ENCODE measurements at regions not wholly inside any gene's neighbourhood (a gene's known extent, or its start where the extent isn't known, plus 50 kb on each side); places are given as distances from the start of the nearest gene placed in this dataset.

GRCh38 chr2:192315543-192315942 is 120.8 kb upstream of the TMEFF2 start:
- Histone ChIP-seq H3K27ac (no peak overlapping the region), H3K27me3 (no peaks in the 10 kb centered on the region), H3K4me1 (no peaks in the 10 kb centered on the region), H3K36me3 (no peaks in the 10 kb centered on the region), H3K9me3 (peaks cover 0 to 13% (median 2%) of the 10 kb centered on the region in 4 donors), H3K4me3 (no peak overlapping the region)
- DNase-seq = no peak
- 91 to 94% (median 94%) methylated on average over 3 of the region's 3 CpGs for WGBS, 5 donors
- TF ChIP-seq POLR2A (IDR thresholded peaks at IDR 0.05) (no peak), POLR2AphosphoS5 (IDR thresholded peaks at IDR 0.05) (no peak), CTCF (IDR thresholded peaks at IDR 0.05) (no peak), EP300 (IDR thresholded peaks at IDR 0.05) (no peak)
- intact Hi-C loops (cut with DNase I; ENCODE audit: low total_unique reads) = no loop called here

- H3K9me3 ChIP-seq = peaks cover 0 to 13% (median 2%) of the 10 kb centered on the region in 4 donors
- DNase-seq = no peak
- no peak overlapping the region for H3K27ac ChIP-seq
- no peaks in the 10 kb centered on the region for H3K4me1 ChIP-seq
- 86 to 94% (median 92%) methylated on average over 10 to 26 of the region's 26 CpGs for WGBS, 5 donors
- no peaks in the 10 kb centered on the region for H3K36me3 ChIP-seq
- intact Hi-C loops (cut with DNase I; ENCODE audit: low total_unique reads) = no loop called here
- TF ChIP-seq EP300 (IDR thresholded peaks at IDR 0.05) = no peak
- TF ChIP-seq CTCF (IDR thresholded peaks at IDR 0.05) = no peak
- TF ChIP-seq POLR2AphosphoS5 (IDR thresholded peaks at IDR 0.05) = no peak
- no peak for TF ChIP-seq POLR2A (IDR thresholded peaks at IDR 0.05)
- no peaks in the 10 kb centered on the region for H3K27me3 ChIP-seq
- H3K4me3 ChIP-seq = no peak overlapping the region
These were observed 120.2 kb upstream of the TMEFF2 start for GRCh38 chr2:192314800-192315481.

GRCh38 chr2:192313773-192314172 is 119.0 kb upstream of the TMEFF2 start:
- no peak for TF ChIP-seq POLR2A (IDR thresholded peaks at IDR 0.05)
- Histone ChIP-seq H3K4me3 (no peak overlapping the region), H3K36me3 (no peaks in the 10 kb centered on the region), H3K27ac (no peak overlapping the region), H3K9me3 (peaks cover 0 to 13% (median 2%) of the 10 kb centered on the region in 4 donors), H3K27me3 (no peaks in the 10 kb centered on the region), H3K4me1 (no peaks in the 10 kb centered on the region)
- 80 to 94% (median 94%) methylated on average over 6 to 8 of the region's 8 CpGs for WGBS, 5 donors
- intact Hi-C loops (cut with DNase I; ENCODE audit: low total_unique reads) = no loop called here
- no peak for DNase-seq

GRCh38 chr2:192311701-192312460 is 117.1 kb upstream of the TMEFF2 start:
- no peak for DNase-seq
- WGBS, 5 donors = 87 to 93% (median 90%) methylated on average over 2 of the region's 2 CpGs
- intact Hi-C loops (cut with DNase I; ENCODE audit: low total_unique reads) = no loop called here
- Histone ChIP-seq H3K36me3 (no peaks in the 10 kb centered on the region), H3K4me1 (no peaks in the 10 kb centered on the region), H3K27me3 (no peaks in the 10 kb centered on the region), H3K4me3 (no peak overlapping the region), H3K9me3 (peaks cover 0 to 13% (median 2%) of the 10 kb centered on the region in 4 donors), H3K27ac (no peak overlapping the region)
- TF ChIP-seq POLR2AphosphoS5 (IDR thresholded peaks at IDR 0.05) (no peak), EP300 (IDR thresholded peaks at IDR 0.05) (no peak), POLR2A (IDR thresholded peaks at IDR 0.05) (no peak), CTCF (IDR thresholded peaks at IDR 0.05) (no peak)

- TF ChIP-seq POLR2AphosphoS5 (IDR thresholded peaks at IDR 0.05) (no peak), POLR2A (IDR thresholded peaks at IDR 0.05) (no peak), CTCF (IDR thresholded peaks at IDR 0.05) (no peak), EP300 (IDR thresholded peaks at IDR 0.05) (no peak)
- WGBS, 5 donors = 77 to 83% (median 80%) methylated on average over 3 of the region's 3 CpGs
- no peak for DNase-seq
- intact Hi-C loops (cut with DNase I; ENCODE audit: low total_unique reads) = no loop called here
- Histone ChIP-seq H3K4me3 (no peak overlapping the region), H3K27ac (no peak overlapping the region), H3K9me3 (no peaks in the 10 kb centered on the region), H3K4me1 (no peaks in the 10 kb centered on the region), H3K27me3 (no peaks in the 10 kb centered on the region), H3K36me3 (no peaks in the 10 kb centered on the region)
These were observed 112.8 kb upstream of the TMEFF2 start for GRCh38 chr2:192307530-192307929.

Measured in stomach (tissue), 8 donors.